Nephron progenitor cell (in vitro differentiated cells): ENCODE measurements at regions not wholly inside any gene's neighbourhood (a gene's known extent, or its start where the extent isn't known, plus 50 kb on each side); places are given as distances from the start of the nearest gene placed in this dataset.

Experiments used
- DNase-seq: peaks from one replicate; pipeline ENCODE4 v3.0.0; 2021
- H3K27ac Mint-ChIP-seq: 2 replicates; pipeline ENCODE4 v1.8.0; 2021; ENCODE audit warnings: mild to moderate bottlenecking, moderate library complexity, mixed read lengths
- H3K27me3 Mint-ChIP-seq: 2 replicates; pipeline ENCODE4 v1.8.0; 2021; ENCODE audit warnings: mild to moderate bottlenecking, low read depth, mixed read lengths; ENCODE audit not compliant: poor library complexity
- H3K36me3 Mint-ChIP-seq: 2 replicates; pipeline ENCODE4 v1.8.0; 2021; ENCODE audit warnings: low read depth, mixed read lengths
- H3K4me1 Mint-ChIP-seq: 2 replicates; pipeline ENCODE4 v1.8.0; 2021; ENCODE audit warnings: mixed read lengths
- H3K4me3 Mint-ChIP-seq: 2 replicates; pipeline ENCODE4 v1.8.0; 2021; ENCODE audit warnings: mild to moderate bottlenecking, moderate library complexity, mixed read lengths
- H3K9me3 Mint-ChIP-seq: 2 replicates; pipeline ENCODE4 v1.8.0; 2021; ENCODE audit warnings: mild to moderate bottlenecking, moderate library complexity, mixed read lengths
- CTCF ChIP-seq: fragments of 200-600 bp; sonication (generic); IDR thresholded peaks from 2 replicates; pipeline ENCODE4 v1.5.0; 2021; ENCODE audit warnings: antibody characterized with exemption

- no peak overlapping the region for H3K27ac Mint-ChIP-seq
- H3K4me3 Mint-ChIP-seq: no peak overlapping the region
- peaks cover 17% of the 10 kb centered on the region for H3K4me1 Mint-ChIP-seq
- no peaks in the 10 kb centered on the region for H3K36me3 Mint-ChIP-seq
- peaks cover under 1% of the 10 kb centered on the region for H3K27me3 Mint-ChIP-seq
- no peaks in the 10 kb centered on the region for H3K9me3 Mint-ChIP-seq
- TF ChIP-seq CTCF: no peak
- DNase-seq: no peak
Measured at GRCh38 chr2:59653164-59653563, 900.3 kb downstream of the BCL11A start.

- no peak for DNase-seq
- Mint-ChIP-seq H3K27me3 (peaks cover 6% of the 10 kb centered on the region), H3K4me3 (no peak overlapping the region), H3K36me3 (peaks cover 8% of the 10 kb centered on the region), H3K4me1 (no peaks in the 10 kb centered on the region), H3K27ac (no peak overlapping the region), H3K9me3 (peaks cover 9% of the 10 kb centered on the region)
- TF ChIP-seq CTCF: no peak
Measured at GRCh38 chr2:59630789-59631188, 922.7 kb downstream of the BCL11A start.

GRCh38 chr2:59627599-59627998 lies 925.9 kb downstream of the BCL11A start:
- Mint-ChIP-seq H3K27me3 (peaks cover 5% of the 10 kb centered on the region), H3K9me3 (peaks cover 9% of the 10 kb centered on the region), H3K27ac (no peak overlapping the region), H3K4me1 (peaks cover 10% of the 10 kb centered on the region), H3K36me3 (peaks cover 8% of the 10 kb centered on the region), H3K4me3 (no peak overlapping the region)
- TF ChIP-seq CTCF: no peak
- DNase-seq: no peak

GRCh38 chr2:59622599-59623308 lies 930.7 kb downstream of the BCL11A start:
- no peak overlapping the region for H3K4me3 Mint-ChIP-seq
- H3K9me3 Mint-ChIP-seq: peaks cover 11% of the 10 kb centered on the region
- no peak for TF ChIP-seq CTCF
- no peak for DNase-seq
- H3K27ac Mint-ChIP-seq: no peak overlapping the region
- peaks cover 5% of the 10 kb centered on the region for H3K27me3 Mint-ChIP-seq
- peaks cover 4% of the 10 kb centered on the region for H3K36me3 Mint-ChIP-seq
- peaks cover 10% of the 10 kb centered on the region for H3K4me1 Mint-ChIP-seq

GRCh38 chr2:59604123-59604522 lies 949.3 kb downstream of the BCL11A start:
- Mint-ChIP-seq H3K4me1 (no peaks in the 10 kb centered on the region), H3K27ac (no peak overlapping the region), H3K27me3 (no peaks in the 10 kb centered on the region), H3K36me3 (no peaks in the 10 kb centered on the region), H3K9me3 (peaks cover 42% of the 10 kb centered on the region), H3K4me3 (no peak overlapping the region)
- DNase-seq: no peak
- no peak for TF ChIP-seq CTCF

GRCh38 chr2:59594671-59595222 lies 958.7 kb downstream of the BCL11A start:
- TF ChIP-seq CTCF: no peak
- Mint-ChIP-seq H3K27ac (no peak overlapping the region), H3K36me3 (no peaks in the 10 kb centered on the region), H3K9me3 (no peaks in the 10 kb centered on the region), H3K4me3 (no peak overlapping the region), H3K4me1 (peaks cover 5% of the 10 kb centered on the region), H3K27me3 (peaks cover 6% of the 10 kb centered on the region)
- DNase-seq: no peak
